PC-3 (cell line): ENCODE measurements at regions not wholly inside any gene's neighbourhood (a gene's known extent, or its start where the extent isn't known, plus 50 kb on each side); places are given as distances from the start of the nearest gene placed in this dataset.

Experiments used
- ATAC-seq: fragments of 200-7000 bp; cut with Tn5 transposase; 2 replicates; pipeline ENCODE4 v1.9.1; 2020; ENCODE audit warnings: mild to moderate bottlenecking, moderate library complexity
- BruUV-seq: library from RNA; stranded (reverse); fragments of 400-500 nt; replicated peaks from 2 replicates; lab custom pipeline; 2021; lab: Mats Ljungman, UMichigan
- CTCF ChIA-PET: fragments of 300-600 bp; sonication (Branson Sonifier 250); formaldehyde crosslinking; loops from one replicate; lab custom pipeline; 2022; ENCODE audit warnings: antibody characterized with exemption; lab: Charles Lee
- POLR2A ChIA-PET: fragments of 300-600 bp; sonication (Branson Sonifier 250); formaldehyde crosslinking; loops from one replicate; lab custom pipeline; 2022; ENCODE audit warnings: antibody characterized with exemption; ENCODE audit not compliant: unreplicated experiment; lab: Charles Lee
- DNase-seq: peaks from one replicate; pipeline ENCODE4 v3.0.0-alpha.2; 2015
- H2AFZ ChIP-seq: fragments of 300-600 bp; sonication (generic); 2 replicates; pipeline ENCODE4 v1.6.0; 2016; ENCODE audit warnings: antibody characterized with exemption, low read length
- H3F3A ChIP-seq: fragments of 300-600 bp; sonication (generic); one replicate; pipeline ENCODE4 v1.6.0; 2017; ENCODE audit warnings: antibody characterized with exemption, low read length, control low read depth, mild to moderate bottlenecking; ENCODE audit not compliant: unreplicated experiment
- H3K27ac ChIP-seq: fragments of 300-600 bp; sonication (generic); 2 replicates; pipeline ENCODE4 v1.5.1; 2016; ENCODE audit warnings: mild to moderate bottlenecking, low read length
- H3K27me3 ChIP-seq: fragments of 300-600 bp; sonication (generic); 2 replicates; pipeline ENCODE4 v1.6.1; 2016; ENCODE audit warnings: low read length, mixed read lengths
- H3K36me3 ChIP-seq: fragments of 300-600 bp; sonication (generic); 2 replicates; pipeline ENCODE4 v1.6.1; 2016; ENCODE audit warnings: low read depth, mixed run types, low read length, mixed read lengths
- H3K4me1 ChIP-seq: fragments of 300-600 bp; sonication (generic); 2 replicates; pipeline ENCODE4 v1.5.1; 2016; ENCODE audit warnings: low read length; ENCODE audit not compliant: insufficient read depth
- H3K4me2 ChIP-seq: fragments of 300-600 bp; sonication (generic); 2 replicates; pipeline ENCODE4 v1.6.0; 2016; ENCODE audit warnings: low read length
- H3K4me3 ChIP-seq: fragments of 300-600 bp; sonication (generic); 2 replicates; pipeline ENCODE4 v1.5.1; 2016; ENCODE audit warnings: mild to moderate bottlenecking, low read length, mixed read lengths
- H3K79me2 ChIP-seq: fragments of 300-600 bp; sonication (generic); 2 replicates; pipeline ENCODE4 v1.6.1; 2017; ENCODE audit warnings: low read length, mixed read lengths
- H3K9ac ChIP-seq: fragments of 300-600 bp; sonication (generic); 2 replicates; pipeline ENCODE4 v1.6.0; 2016; ENCODE audit warnings: mild to moderate bottlenecking, low read length
- H3K9me2 ChIP-seq: fragments of 300-600 bp; sonication (generic); replicated peaks from 2 replicates; pipeline ENCODE4 v1.6.1; 2016; ENCODE audit warnings: mixed run types, low read length, mixed read lengths
- H3K9me3 ChIP-seq: fragments of 300-600 bp; sonication (generic); 2 replicates; pipeline ENCODE4 v1.6.1; 2016; ENCODE audit warnings: low read length, mixed read lengths
- H4K20me1 ChIP-seq: fragments of 300-600 bp; sonication (generic); 2 replicates; pipeline ENCODE4 v1.6.1; 2016; ENCODE audit warnings: low read length, mixed read lengths
- EZH2 ChIP-seq: fragments of 300-600 bp; sonication (generic); IDR thresholded peaks from one replicate; pipeline ENCODE4 v1.6.1; 2017; ENCODE audit warnings: antibody characterized with exemption, mild to moderate bottlenecking, low read length; ENCODE audit not compliant: unreplicated experiment
- EZH2phosphoT487 ChIP-seq: fragments of 300-600 bp; sonication (generic); IDR thresholded peaks from 2 replicates; pipeline ENCODE4 v1.6.1; 2018; ENCODE audit warnings: mild to moderate bottlenecking, antibody characterized with exemption, low read length, borderline replicate concordance
- intact Hi-C: fragments of 100-400 bp; cut with micrococcal nuclease; formaldehyde crosslinking; loops from 2 replicates; pipeline ENCODE4 v1.9.0; 2023
- TF ChIP-seq, protein P1 (sequence below): fragments of 300-600 bp; sonication (generic); conservative IDR thresholded peaks from 2 replicates; pipeline ENCODE4 v1.5.1; 2017; ENCODE audit warnings: antibody characterized with exemption, low read depth, mild to moderate bottlenecking, low read length

DNA sequence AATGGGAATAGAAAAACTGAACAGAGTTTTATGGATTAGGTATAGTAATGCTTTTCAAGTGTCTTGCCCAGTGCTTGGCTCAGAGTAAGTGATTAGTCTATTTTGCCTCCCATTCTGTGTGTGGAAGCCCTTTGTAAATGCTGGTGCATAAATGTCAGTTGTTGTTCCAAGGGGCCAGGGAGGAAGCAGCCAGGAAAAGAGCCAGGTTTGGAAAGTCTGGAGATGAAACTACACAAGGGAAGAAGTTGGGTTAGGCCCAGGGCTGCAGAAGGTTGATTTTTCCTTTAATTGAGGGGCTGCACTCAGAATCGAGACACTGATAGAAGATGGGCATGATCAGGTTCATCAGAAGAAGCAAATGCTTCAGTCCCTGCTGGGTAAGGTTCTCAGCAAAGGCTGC, 484.0 kb downstream of the OLFM4 start:
- Histone ChIP-seq H3K79me2 (no peaks in the 10 kb centered on the region), H3K9me3 (no peaks in the 10 kb centered on the region), H3K4me2 (no peak overlapping the region), H4K20me1 (no peaks in the 10 kb centered on the region), H3K27me3 (no peaks in the 10 kb centered on the region), H3K36me3 (no peaks in the 10 kb centered on the region), H3K9me2 (no peaks in the 10 kb centered on the region), H3F3A (no peaks in the 10 kb centered on the region), H2AFZ (no peak overlapping the region), H3K4me3 (no peak overlapping the region), H3K4me1 (no peaks in the 10 kb centered on the region), H3K9ac (no peak overlapping the region), H3K27ac (no peak overlapping the region)
- ChIA-PET POLR2A (no interaction called here), CTCF (no interaction called here)
- ATAC-seq (no peak), DNase-seq (no peak)
- TF ChIP-seq EZH2phosphoT487 (no peak), EZH2 (no peak)
- TF ChIP-seq, protein P1, sequence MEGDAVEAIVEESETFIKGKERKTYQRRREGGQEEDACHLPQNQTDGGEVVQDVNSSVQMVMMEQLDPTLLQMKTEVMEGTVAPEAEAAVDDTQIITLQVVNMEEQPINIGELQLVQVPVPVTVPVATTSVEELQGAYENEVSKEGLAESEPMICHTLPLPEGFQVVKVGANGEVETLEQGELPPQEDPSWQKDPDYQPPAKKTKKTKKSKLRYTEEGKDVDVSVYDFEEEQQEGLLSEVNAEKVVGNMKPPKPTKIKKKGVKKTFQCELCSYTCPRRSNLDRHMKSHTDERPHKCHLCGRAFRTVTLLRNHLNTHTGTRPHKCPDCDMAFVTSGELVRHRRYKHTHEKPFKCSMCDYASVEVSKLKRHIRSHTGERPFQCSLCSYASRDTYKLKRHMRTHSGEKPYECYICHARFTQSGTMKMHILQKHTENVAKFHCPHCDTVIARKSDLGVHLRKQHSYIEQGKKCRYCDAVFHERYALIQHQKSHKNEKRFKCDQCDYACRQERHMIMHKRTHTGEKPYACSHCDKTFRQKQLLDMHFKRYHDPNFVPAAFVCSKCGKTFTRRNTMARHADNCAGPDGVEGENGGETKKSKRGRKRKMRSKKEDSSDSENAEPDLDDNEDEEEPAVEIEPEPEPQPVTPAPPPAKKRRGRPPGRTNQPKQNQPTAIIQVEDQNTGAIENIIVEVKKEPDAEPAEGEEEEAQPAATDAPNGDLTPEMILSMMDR, result no peak
- no TSS peak for BruUV-seq
- intact Hi-C loops, result no loop called here

DNA sequence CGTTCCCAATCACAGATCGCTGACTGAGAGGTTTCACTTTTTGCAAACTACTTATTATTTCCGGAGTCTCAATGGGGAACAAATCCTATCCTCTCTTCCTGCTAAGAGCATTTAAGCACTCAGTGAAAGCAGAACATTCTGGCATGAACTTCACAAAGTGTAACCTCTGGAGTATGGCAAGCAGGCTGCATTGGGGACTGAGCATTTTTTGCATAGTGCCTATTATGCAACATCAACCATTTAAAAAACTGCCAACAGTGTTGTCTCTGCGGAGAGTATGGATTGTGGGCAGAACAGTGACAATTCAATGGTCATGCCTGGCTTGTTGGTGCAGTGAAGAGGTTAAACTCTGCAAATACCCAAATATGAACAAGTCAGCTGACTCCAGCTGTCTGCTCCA, 484.6 kb downstream of the OLFM4 start:
- no peak for DNase-seq
- H3K9ac ChIP-seq, result no peak overlapping the region
- no peaks in the 10 kb centered on the region for H3K9me2 ChIP-seq
- ChIA-PET CTCF (no interaction called here), POLR2A (no interaction called here)
- H3K4me2 ChIP-seq, result no peak overlapping the region
- H4K20me1 ChIP-seq, result no peaks in the 10 kb centered on the region
- H3K4me1 ChIP-seq, result no peaks in the 10 kb centered on the region
- H3K4me3 ChIP-seq, result no peak overlapping the region
- no peaks in the 10 kb centered on the region for H3K79me2 ChIP-seq
- no peaks in the 10 kb centered on the region for H3F3A ChIP-seq
- no peak for ATAC-seq
- BruUV-seq, result no TSS peak
- intact Hi-C loops, result no loop called here
- no peak for TF ChIP-seq EZH2
- TF ChIP-seq, protein P1, result no peak
- no peaks in the 10 kb centered on the region for H3K27me3 ChIP-seq
- no peaks in the 10 kb centered on the region for H3K9me3 ChIP-seq
- H2AFZ ChIP-seq, result no peak overlapping the region
- H3K36me3 ChIP-seq, result no peaks in the 10 kb centered on the region
- no peak overlapping the region for H3K27ac ChIP-seq

DNA sequence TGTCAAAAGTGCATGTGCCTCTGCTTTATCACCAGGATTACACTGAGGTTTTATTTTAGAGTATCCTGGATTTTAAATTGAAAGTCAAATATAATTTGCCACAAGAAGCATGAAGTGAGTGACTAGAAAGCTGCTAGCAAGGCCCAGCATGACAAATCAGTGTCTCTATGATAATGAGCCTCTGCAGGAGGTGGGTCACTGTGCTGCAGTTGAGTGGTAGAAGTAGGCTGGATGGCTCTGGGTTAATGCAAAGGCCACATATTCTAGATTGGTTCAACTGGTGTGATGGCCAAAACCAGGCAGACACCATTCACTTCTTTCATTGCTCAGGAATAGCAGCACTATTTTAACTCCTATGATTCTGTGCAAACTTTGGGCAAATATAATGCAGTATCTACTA, 491.5 kb downstream of the OLFM4 start:
- no TSS peak for BruUV-seq
- Histone ChIP-seq H4K20me1 (no peaks in the 10 kb centered on the region), H3K9me2 (no peaks in the 10 kb centered on the region), H3K4me2 (no peak overlapping the region), H3K9me3 (no peaks in the 10 kb centered on the region), H3K9ac (no peak overlapping the region), H3K27ac (no peak overlapping the region), H3F3A (no peaks in the 10 kb centered on the region), H2AFZ (no peak overlapping the region), H3K36me3 (no peaks in the 10 kb centered on the region), H3K79me2 (no peaks in the 10 kb centered on the region), H3K27me3 (no peaks in the 10 kb centered on the region), H3K4me1 (no peaks in the 10 kb centered on the region), H3K4me3 (no peak overlapping the region)
- DNase-seq, result no peak
- TF ChIP-seq EZH2 (no peak), EZH2phosphoT487 (no peak)
- TF ChIP-seq, protein P1, result no peak
- intact Hi-C loops, result no loop called here
- ChIA-PET CTCF (no interaction called here), POLR2A (no interaction called here)
- ATAC-seq, result no peak
